H54 (cell line): ENCODE measurements at regions not wholly inside any gene's neighbourhood (a gene's known extent, or its start where the extent isn't known, plus 50 kb on each side); places are given as distances from the start of the nearest gene placed in this dataset.
"Not testable (repeated sequence)": the region's sequence is repeated elsewhere in the genome, so short reads cannot be mapped to it uniquely, and the experiment has no call there.

Experiments
- DNase-seq: peaks from one replicate; pipeline ENCODE4 v3.0.0; 2011; ENCODE audit warnings: low spot score, mixed read lengths; ENCODE audit not compliant: insufficient read length
- FAIRE-seq: peaks from 3 replicates; lab custom pipeline; 2011; peaks lifted over from hg19 to GRCh38; lab: Jason Lieb, UNC
- POLR2A ChIP-seq: IDR thresholded peaks from 2 replicates; pipeline ENCODE4 v1.6.1; 2011; ENCODE audit warnings: low read depth, mild to moderate bottlenecking, low read length

- DNase-seq (no peak), FAIRE-seq (no peak)
- TF ChIP-seq POLR2A = no peak
These were observed 134.7 kb upstream of the XIST start for GRCh38 chrX:73987166-73987565.

DNA sequence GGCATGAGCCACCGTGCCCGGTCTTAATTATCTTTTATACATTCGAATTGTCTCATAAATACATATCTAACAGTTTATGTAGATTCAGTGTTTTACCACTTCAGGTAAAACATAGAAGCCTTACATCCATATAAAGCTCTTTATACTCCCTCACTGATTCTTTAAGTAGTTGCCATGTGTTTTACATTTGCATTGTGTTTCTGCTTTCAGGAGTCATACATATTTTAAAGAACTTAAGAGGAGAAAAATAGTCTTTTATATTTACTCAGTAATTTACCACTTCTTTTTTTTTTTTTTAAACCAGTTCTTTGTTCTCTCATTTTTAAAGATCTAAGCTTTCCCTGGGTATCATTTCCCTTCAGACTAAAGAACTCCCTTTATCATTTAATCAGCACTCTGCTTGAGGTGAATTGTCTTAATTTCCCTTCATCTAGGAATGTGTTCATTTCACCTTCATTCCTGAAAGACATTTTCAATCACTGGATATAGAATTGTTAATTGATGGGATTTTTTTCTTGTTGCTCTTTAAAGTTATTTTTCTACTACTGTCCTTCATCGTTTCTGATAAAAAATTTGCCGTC, 127.1 kb upstream of the XIST start:
- TF ChIP-seq POLR2A = no peak
- FAIRE-seq (no peak), DNase-seq (no peak)

DNA sequence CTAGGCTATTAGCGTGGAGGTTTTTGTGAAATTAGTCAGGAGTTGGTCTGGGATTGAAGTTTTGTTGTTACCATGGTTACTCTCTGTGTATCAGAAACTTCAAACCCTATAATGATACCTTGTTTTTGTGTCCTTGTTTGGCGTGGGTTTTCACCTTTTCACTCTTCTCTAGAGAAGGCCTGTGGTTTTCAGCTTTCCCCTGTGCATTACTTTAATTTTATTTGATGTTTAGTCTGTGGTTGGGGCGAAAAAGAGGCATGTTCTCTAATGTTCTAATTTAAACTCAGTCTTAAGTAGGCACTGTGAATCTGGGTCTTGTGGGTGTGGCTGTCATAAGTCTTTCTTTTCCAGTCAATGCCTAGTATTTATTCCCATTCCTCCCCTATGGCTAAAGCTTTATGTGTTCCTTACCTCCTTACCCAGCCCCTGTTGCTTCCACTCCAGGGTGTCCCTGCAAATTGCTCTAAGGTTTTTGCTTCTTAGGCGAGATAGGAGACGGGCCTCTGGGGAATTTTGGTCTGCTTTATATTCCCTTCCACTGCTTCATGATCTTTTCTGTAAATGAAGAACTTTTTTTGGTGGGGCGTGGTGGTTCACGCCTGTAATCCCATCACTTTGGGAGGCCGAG, 125.1 kb upstream of the XIST start:
- FAIRE-seq = no peak
- TF ChIP-seq POLR2A = no peak
- DNase-seq = no peak

GRCh38 chrX:73967461-73967860, 114.9 kb upstream of the XIST start:
- not testable (repeated sequence) for FAIRE-seq, DNase-seq

GRCh38 chrX:73965833-73966232, 113.3 kb upstream of the XIST start:
- TF ChIP-seq POLR2A = no peak
- DNase-seq = no peak
- FAIRE-seq = no peak

GRCh38 chrX:73964579-73964978, 112.1 kb upstream of the XIST start:
- TF ChIP-seq POLR2A = no peak
- FAIRE-seq = no peak
- DNase-seq = no peak

- DNase-seq = no peak
- no peak for TF ChIP-seq POLR2A
- FAIRE-seq = no peak
These were observed 111.2 kb upstream of the XIST start for GRCh38 chrX:73963682-73964081.

DNA sequence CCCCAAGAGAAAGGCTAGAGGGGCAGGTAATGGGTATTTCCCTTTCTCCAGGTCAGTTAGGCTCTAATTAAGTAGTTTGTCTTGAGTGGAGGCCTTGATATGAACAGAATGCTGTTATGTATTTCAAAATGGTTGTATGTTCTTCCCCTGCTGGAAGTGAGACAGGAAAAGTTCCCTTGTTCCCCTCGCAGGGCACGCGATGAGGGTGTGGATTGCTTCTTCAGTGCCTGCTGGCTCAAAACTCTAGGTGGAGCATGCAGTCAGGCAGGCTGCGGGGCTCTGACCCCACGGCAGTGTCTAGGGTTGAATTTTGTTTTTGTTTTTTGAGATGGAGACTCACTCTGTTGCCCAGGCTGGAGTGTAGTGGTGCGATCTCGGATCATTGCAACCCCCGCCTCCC, 110.4 kb upstream of the XIST start:
- no peak for DNase-seq

GRCh38 chrX:73961867-73962266, 109.4 kb upstream of the XIST start:
- FAIRE-seq, DNase-seq: not testable (repeated sequence)

More for the DNA sequence above, 110.4 kb upstream of the XIST start:
- no peak for FAIRE-seq
- no peak for TF ChIP-seq POLR2A

DNA sequence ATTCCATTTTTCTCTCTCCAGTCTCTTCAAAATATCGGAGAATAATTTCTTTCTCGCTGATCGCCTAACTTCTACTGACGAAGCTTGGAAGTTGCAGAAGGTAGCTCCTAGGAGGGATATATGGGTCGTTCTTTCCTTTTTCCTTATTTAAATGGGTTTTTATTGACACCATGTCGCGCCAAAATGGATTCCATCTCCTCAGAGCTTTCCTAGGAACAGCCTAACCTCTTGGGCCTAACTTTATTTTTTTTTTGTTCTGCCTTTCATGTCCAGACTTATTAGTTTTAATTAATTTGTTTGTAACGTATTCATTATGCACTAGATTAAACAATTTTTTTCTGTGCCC, 92.0 kb upstream of the XIST start:
- no peak for DNase-seq
- no peak for FAIRE-seq

DNA sequence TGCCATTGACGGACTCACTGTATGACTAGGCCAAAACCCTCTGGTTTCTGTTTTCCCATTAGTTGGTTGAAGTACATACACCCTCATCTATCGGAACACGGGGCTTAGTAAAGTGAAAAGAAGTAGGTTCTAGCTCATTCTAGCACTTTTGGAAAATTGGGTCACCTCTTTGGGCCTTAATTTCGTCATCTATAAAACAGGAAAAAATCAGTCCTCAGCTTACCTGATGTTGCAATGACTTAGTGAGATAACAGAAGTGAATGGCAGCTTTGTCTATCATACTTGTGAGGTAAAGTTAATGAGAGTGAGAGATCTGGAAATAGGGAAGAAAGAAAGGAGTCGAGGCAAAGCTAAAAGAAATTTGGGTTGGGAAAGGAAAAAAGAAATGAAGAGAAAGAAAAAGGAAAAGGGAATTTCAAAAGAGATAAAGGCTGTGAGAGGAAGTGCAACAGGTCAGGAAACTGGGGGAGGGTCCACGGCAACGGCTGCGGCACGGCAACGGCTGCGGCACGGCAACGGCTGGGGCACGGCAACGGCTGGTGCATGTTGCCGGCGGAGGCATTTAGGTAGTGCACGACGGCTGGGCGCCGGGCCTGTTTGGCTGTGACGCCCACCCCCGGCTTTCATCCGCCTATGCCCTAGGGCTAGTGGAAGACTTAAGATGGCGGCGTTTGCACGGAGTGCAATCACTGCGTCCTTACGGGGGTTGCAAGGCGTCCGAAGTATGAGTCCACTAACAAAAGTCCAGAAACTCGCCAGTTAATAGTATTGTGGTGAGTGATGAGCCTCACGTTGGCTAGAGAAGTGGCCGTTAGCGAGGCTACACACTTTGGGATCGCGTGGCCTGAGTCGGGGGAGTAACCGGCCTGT, 91.4 kb upstream of the XIST start:
- DNase-seq = peak; percentile 60
- peak; percentile 56; the same call in 1 of the 2 replicates for TF ChIP-seq POLR2A
- FAIRE-seq = peak; percentile 30

More for the DNA sequence above, 92.0 kb upstream of the XIST start:
- TF ChIP-seq POLR2A = no peak

DNA sequence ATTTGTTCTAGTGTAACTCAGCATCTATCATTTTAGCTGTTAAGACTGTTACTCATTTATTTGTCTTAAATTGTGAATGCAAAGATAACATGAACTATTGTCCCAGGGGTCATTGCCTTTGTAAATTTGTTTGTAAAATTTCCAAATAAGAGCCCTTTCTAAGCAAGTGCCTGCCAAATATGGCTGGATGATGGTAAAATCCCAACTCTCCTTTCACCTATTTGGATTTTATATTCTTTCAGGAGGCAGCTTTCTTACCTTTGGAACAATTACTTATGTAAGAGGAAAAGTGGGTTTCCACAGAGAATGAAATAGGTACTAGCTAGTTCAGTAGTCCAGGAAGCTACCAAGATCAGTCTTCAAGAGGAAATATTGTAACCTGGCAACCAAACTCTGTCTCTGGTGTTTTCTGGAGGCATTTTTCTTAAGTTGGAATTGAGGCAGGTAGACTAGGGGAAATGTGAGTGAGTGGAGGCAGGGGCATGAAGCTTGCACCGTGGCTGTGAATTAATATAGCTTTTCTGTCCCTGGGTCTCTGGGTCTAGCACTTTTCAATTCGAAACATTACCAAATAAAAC, 88.5 kb upstream of the XIST start:
- FAIRE-seq (no peak), DNase-seq (no peak)
- TF ChIP-seq POLR2A = no peak

- not testable (repeated sequence) for FAIRE-seq, DNase-seq
These were observed 85.3 kb upstream of the XIST start for GRCh38 chrX:73937843-73938242.

- DNase-seq (no peak), FAIRE-seq (no peak)
- no peak for TF ChIP-seq POLR2A
These were observed 80.0 kb upstream of the XIST start for GRCh38 chrX:73932522-73932921.
